Thoracic aorta (tissue), 2 donors: ENCODE measurements at regions not wholly inside any gene's neighbourhood (a gene's known extent, or its start where the extent isn't known, plus 50 kb on each side); places are given as distances from the start of the nearest gene placed in this dataset.

Experiments
- ATAC-seq: fragments of 150-250 bp; one replicate; pipeline ENCODE4 v1.8.0; 2017; ENCODE audit warnings: low read depth; ENCODE audit not compliant: insufficient number of reproducible peaks, low FRiP score
- DNase-seq: peaks from one replicate; pipeline ENCODE4 v3.0.0-alpha.2; 2020; ENCODE audit warnings: low spot score
- H3K27ac ChIP-seq, 2 donors: fragments of 200-600 bp; sonication (generic); 1 replicate in 1 of 2; 2 replicates in 1 of 2; pipeline ENCODE4 v1.5.1; 2016; ENCODE audit warnings: mild to moderate bottlenecking in 2 of 2, moderate library complexity in 2 of 2
- H3K27me3 ChIP-seq: fragments of 200-600 bp; sonication (generic); replicated peaks from 2 replicates; pipeline ENCODE4 v1.6.0; 2016; ENCODE audit warnings: mild to moderate bottlenecking; ENCODE audit not compliant: insufficient read depth
- H3K36me3 ChIP-seq: fragments of 200-600 bp; sonication (generic); one replicate; pipeline ENCODE4 v1.5.1; 2016
- H3K4me1 ChIP-seq, 2 donors: fragments of 200-600 bp; sonication (generic); 1 replicate in 1 of 2; 2 replicates in 1 of 2; pipeline versions ENCODE4 v1.5.1 to v1.6.0; 2016; ENCODE audit warnings: low read depth in 2 of 2, mild to moderate bottlenecking in 1 of 2; ENCODE audit not compliant: control insufficient read depth in 1 of 2
- H3K4me3 ChIP-seq: fragments of 200-600 bp; sonication (generic); 2 replicates; pipeline ENCODE4 v1.5.1; 2016; ENCODE audit warnings: mild to moderate bottlenecking
- H3K9me3 ChIP-seq: fragments of 200-600 bp; sonication (generic); 2 replicates; pipeline ENCODE4 v1.5.1; 2016
- CTCF ChIP-seq: fragments of 200-600 bp; sonication (generic); IDR thresholded peaks from one replicate; pipeline ENCODE4 v1.5.1; 2019; ENCODE audit warnings: antibody characterized with exemption

- DNase-seq: no peak
- Histone ChIP-seq H3K27ac (no peak overlapping the region), H3K9me3 (no peaks in the 10 kb centered on the region), H3K4me3 (no peak overlapping the region), H3K27me3 (no peaks in the 10 kb centered on the region), H3K4me1 (no peaks in the 10 kb centered on the region), H3K36me3 (no peaks in the 10 kb centered on the region)
- ATAC-seq: no peak
- no peak for TF ChIP-seq CTCF
These were observed 345.9 kb downstream of the KIF20B start for GRCh38 chr10:90047243-90047729.

GRCh38 chr10:90051053-90051452 lies 349.7 kb downstream of the KIF20B start:
- Histone ChIP-seq H3K27me3 (no peaks in the 10 kb centered on the region), H3K4me3 (no peak overlapping the region), H3K36me3 (no peaks in the 10 kb centered on the region), H3K27ac (no peak overlapping the region), H3K4me1 (no peaks in the 10 kb centered on the region), H3K9me3 (no peaks in the 10 kb centered on the region)
- no peak for TF ChIP-seq CTCF
- no peak for DNase-seq
- no peak for ATAC-seq

- no peak overlapping the region for H3K27ac ChIP-seq
- H3K4me1 ChIP-seq: no peaks in the 10 kb centered on the region
- H3K36me3 ChIP-seq: no peaks in the 10 kb centered on the region
- ATAC-seq (no peak), DNase-seq (no peak)
- H3K4me3 ChIP-seq: no peak overlapping the region
- H3K27me3 ChIP-seq: no peaks in the 10 kb centered on the region
- no peaks in the 10 kb centered on the region for H3K9me3 ChIP-seq
- no peak for TF ChIP-seq CTCF
These were observed 350.1 kb downstream of the KIF20B start for GRCh38 chr10:90051474-90051873.

DNA sequence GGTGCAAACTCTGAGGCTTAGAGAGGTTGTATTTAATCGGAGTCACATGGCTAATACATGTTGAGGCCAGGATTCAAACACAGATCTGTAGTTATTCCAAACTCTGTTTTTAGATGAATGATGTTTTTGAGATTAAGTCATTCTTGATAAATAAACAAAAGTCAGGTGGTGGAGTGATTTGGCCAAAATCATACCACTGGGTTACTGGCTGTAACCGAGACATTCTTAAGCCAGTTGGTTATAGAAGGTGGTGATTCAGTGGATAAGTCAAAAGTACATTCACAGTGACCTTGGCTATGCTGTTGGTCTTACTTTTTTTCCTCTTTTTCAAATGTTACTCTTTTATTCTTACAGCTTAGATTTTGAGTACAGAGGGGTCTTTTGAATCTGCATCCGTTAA lies 361.4 kb downstream of the KIF20B start:
- H3K27me3 ChIP-seq: no peaks in the 10 kb centered on the region
- H3K9me3 ChIP-seq: no peaks in the 10 kb centered on the region
- H3K27ac ChIP-seq: peak overlapping the region in 1 of 2 donors; percentile 51
- no peak for DNase-seq
- TF ChIP-seq CTCF: no peak
- no peak overlapping the region for H3K4me3 ChIP-seq
- no peaks in the 10 kb centered on the region for H3K36me3 ChIP-seq
- peak; percentile 52 for ATAC-seq
- H3K4me1 ChIP-seq: peaks cover 11 to 25% of the 10 kb centered on the region in 2 donors

- Histone ChIP-seq H3K4me1 (peaks cover 11 to 25% of the 10 kb centered on the region in 2 donors), H3K27ac (no peak overlapping the region), H3K27me3 (no peaks in the 10 kb centered on the region), H3K36me3 (no peaks in the 10 kb centered on the region), H3K9me3 (no peaks in the 10 kb centered on the region), H3K4me3 (no peak overlapping the region)
- ATAC-seq (no peak), DNase-seq (no peak)
- no peak for TF ChIP-seq CTCF
These were observed 362.9 kb downstream of the KIF20B start for GRCh38 chr10:90064295-90064694.
